K562 (cell line): ENCODE measurements at regions not wholly inside any gene's neighbourhood (a gene's known extent, or its start where the extent isn't known, plus 50 kb on each side); places are given as distances from the start of the nearest gene placed in this dataset.

Experiments used
- AFF1 ChIP-seq, 2 experiments: fragments of 450-650 bp; IDR thresholded peaks; 2 replicates each; pipeline ENCODE4 v1.6.1; 2018; ENCODE audit warnings: mild to moderate bottlenecking in 2 of 2, low read depth in 1 of 2; ENCODE audit not compliant: partially characterized antibody in 2 of 2
- BACH1 ChIP-seq: fragments of 200-800 bp; sonication (Bioruptor generic); IDR thresholded peaks from 2 replicates; pipeline ENCODE4 v1.6.1; 2016; ENCODE audit warnings: missing genetic modification characterization, missing compliant biosample characterization
- CEBPB ChIP-seq: fragments of 450-650 bp; IDR thresholded peaks from 2 replicates; pipeline ENCODE4 v1.6.1; 2016; ENCODE audit warnings: missing genetic modification characterization, missing compliant biosample characterization
- JUND ChIP-seq, 2 experiments: IDR thresholded peaks; 2 replicates in 1 of 2; 3 replicates in 1 of 2; pipeline ENCODE4 v1.6.1; 2011; ENCODE audit warnings: borderline replicate concordance in 2 of 2, low read depth in 2 of 2, low read length in 2 of 2, improper control_type of control experiment in 1 of 2, missing biosample characterization in 1 of 2, missing genetic modification characterization in 1 of 2, missing genetic modification reagents in 1 of 2
- LARP7 ChIP-seq: fragments of 450-650 bp; IDR thresholded peaks from 2 replicates; pipeline ENCODE4 v1.6.1; 2016
- POLR2A ChIP-seq: fragments of 450-650 bp; conservative IDR thresholded peaks from 2 replicates; pipeline ENCODE4 v1.6.1; 2016
- POLR2AphosphoS5 ChIP-seq: IDR thresholded peaks from 2 replicates; pipeline ENCODE4 v1.6.1; 2011; ENCODE audit warnings: mild to moderate bottlenecking, low read depth, low read length, moderate library complexity; ENCODE audit not compliant: control insufficient read depth, insufficient read depth
- ZNF707 ChIP-seq: fragments of 250-450 bp; sonication (Bioruptor Pico); conservative IDR thresholded peaks from 2 replicates; pipeline ENCODE4 v1.8.0; 2022; ENCODE audit warnings: inconsistent platforms, mild to moderate bottlenecking, moderate library complexity
- ZNF740 ChIP-seq, 3 experiments: fragments of 200-800 bp in 1 of 3; sonication (Bioruptor generic) in 1 of 3; sonication (generic) in 1 of 3; formaldehyde crosslinking in 1 of 3; IDR thresholded peaks; 2 replicates each; pipeline versions ENCODE4 v1.6.1 to v1.8.0; 2016 to 2022; ENCODE audit warnings: mild to moderate bottlenecking in 2 of 3, missing compliant biosample characterization in 2 of 3, missing genetic modification characterization in 2 of 3, missing genetic modification reagents in 1 of 3
- TF ChIP-seq, protein P1 (sequence below), 2 experiments: fragments of 450-650 bp in 1 of 2; sonication (generic) in 1 of 2; formaldehyde crosslinking in 1 of 2; IDR thresholded peaks in 1 of 2; conservative IDR thresholded peaks in 1 of 2; 2 replicates each; pipeline versions ENCODE4 v1.6.1 to v1.8.1; 2016 to 2023; ENCODE audit warnings: mild to moderate bottlenecking in 2 of 2, moderate library complexity in 2 of 2, inconsistent platforms in 1 of 2, missing genetic modification reagents in 1 of 2

GRCh38 chr11:37504060-37504611 lies 906.1 kb upstream of the RAG2 start:
- TF ChIP-seq, protein P1, sequence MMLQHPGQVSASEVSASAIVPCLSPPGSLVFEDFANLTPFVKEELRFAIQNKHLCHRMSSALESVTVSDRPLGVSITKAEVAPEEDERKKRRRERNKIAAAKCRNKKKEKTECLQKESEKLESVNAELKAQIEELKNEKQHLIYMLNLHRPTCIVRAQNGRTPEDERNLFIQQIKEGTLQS (IDR thresholded peaks at IDR 0.05) = no peak
- TF ChIP-seq, protein P1 (CRISPR knock-in tag; conservative IDR thresholded peaks at IDR 0.05) = no peak
- TF ChIP-seq ZNF707 (CRISPR knock-in tag) = no peak
- no peak for TF ChIP-seq JUND (IDR thresholded peaks at IDR 0.05; ENCODE audit: borderline replicate concordance, low read depth, low read length)
- TF ChIP-seq JUND (tag; IDR thresholded peaks at IDR 0.05; ENCODE audit: borderline replicate concordance, low read depth, low read length) = no peak
- TF ChIP-seq BACH1 = no peak
- no peak for TF ChIP-seq LARP7
- TF ChIP-seq ZNF740 (CRISPR knock-in tag; IDR thresholded peaks at IDR 0.05) = no peak
- TF ChIP-seq ZNF740 (tag; IDR thresholded peaks at IDR 0.05) = no peak
- no peak for TF ChIP-seq POLR2AphosphoS5
- no peak for TF ChIP-seq POLR2A
- TF ChIP-seq CEBPB = no peak
- no peak for TF ChIP-seq AFF1 (IDR thresholded peaks at IDR 0.05; ENCODE audit: low read depth in 1 of 2, partially characterized antibody in 2 of 2)
